MCF 10A (cell line): ENCODE measurements at regions not wholly inside any gene's neighbourhood (a gene's known extent, or its start where the extent isn't known, plus 50 kb on each side); places are given as distances from the start of the nearest gene placed in this dataset.

Experiments
- BruUV-seq: library from RNA; stranded (reverse); fragments of 400-500 nt; replicated peaks from 2 replicates; lab custom pipeline; 2021; lab: Mats Ljungman, UMichigan
- CTCF ChIA-PET: fragments of 300-600 bp; sonication (Branson Sonifier 250); formaldehyde crosslinking; extraction: SDS; loops from one replicate; lab custom pipeline; 2021; ENCODE audit warnings: antibody characterized with exemption, inconsistent platforms; lab: Yijun Ruan, JAX
- POLR2A ChIA-PET: fragments of 300-600, 350-650 bp; sonication (Branson Sonifier 250); formaldehyde crosslinking; extraction: SDS; loops from one replicate; lab custom pipeline; 2020; ENCODE audit warnings: antibody characterized with exemption, inconsistent platforms; lab: Yijun Ruan, JAX
- DNase-seq: peaks from one replicate; pipeline ENCODE4 v3.0.0-alpha.2; 2018; ENCODE audit not compliant: unreplicated experiment
- H3K27ac Mint-ChIP-seq: one replicate; pipeline ENCODE4 v1.8.0; 2022; ENCODE audit warnings: mild to moderate bottlenecking, low read depth, mixed read lengths; ENCODE audit not compliant: unreplicated experiment
- H3K27me3 Mint-ChIP-seq: one replicate; pipeline ENCODE4 v1.8.0; 2022; ENCODE audit warnings: mixed read lengths; ENCODE audit not compliant: insufficient read depth, unreplicated experiment
- H3K36me3 Mint-ChIP-seq: one replicate; pipeline ENCODE4 v1.8.0; 2022; ENCODE audit warnings: mild to moderate bottlenecking, moderate library complexity, mixed read lengths; ENCODE audit not compliant: insufficient read depth, unreplicated experiment
- H3K4me1 Mint-ChIP-seq: one replicate; pipeline ENCODE4 v1.8.0; 2022; ENCODE audit warnings: mixed read lengths; ENCODE audit not compliant: insufficient read depth, unreplicated experiment
- H3K4me3 Mint-ChIP-seq: one replicate; pipeline ENCODE4 v1.8.0; 2022; ENCODE audit warnings: mild to moderate bottlenecking, moderate library complexity, mixed read lengths; ENCODE audit not compliant: unreplicated experiment
- H3K9me3 Mint-ChIP-seq: one replicate; pipeline ENCODE4 v1.8.0; 2022; ENCODE audit warnings: mixed read lengths; ENCODE audit not compliant: unreplicated experiment
- CTCF ChIP-seq: fragments of 200-600 bp; IDR thresholded peaks from one replicate; pipeline ENCODE4 v1.8.0; 2022; ENCODE audit warnings: antibody characterized with exemption, mild to moderate bottlenecking; ENCODE audit not compliant: unreplicated experiment
- intact Hi-C: fragments of 100-400 bp; cut with micrococcal nuclease; formaldehyde crosslinking; loops from 2 replicates; pipeline ENCODE4 v1.14.1; 2022

- Mint-ChIP-seq H3K4me1 (peaks cover 8% of the 10 kb centered on the region), H3K4me3 (no peak overlapping the region), H3K27me3 (no peaks in the 10 kb centered on the region), H3K9me3 (no peaks in the 10 kb centered on the region), H3K36me3 (no peaks in the 10 kb centered on the region), H3K27ac (no peak overlapping the region)
- no peak for TF ChIP-seq CTCF
- POLR2A ChIA-PET: no interaction called here
- no peak for DNase-seq
- intact Hi-C loops: no loop called here
- no TSS peak for BruUV-seq
- CTCF ChIA-PET: interaction anchor here (1.3 kb wide), 1 partner anchor 12 kb away, joined by 3 read pairs; no protein-coding TSS in a partner anchor
Observed at GRCh38 chr20:39899881-39900280, 789.2 kb downstream of the MAFB start.

GRCh38 chr20:39898467-39898852 lies 790.6 kb downstream of the MAFB start:
- Mint-ChIP-seq H3K36me3 (no peaks in the 10 kb centered on the region), H3K9me3 (no peaks in the 10 kb centered on the region), H3K4me3 (no peak overlapping the region), H3K4me1 (peaks cover 8% of the 10 kb centered on the region), H3K27ac (no peak overlapping the region), H3K27me3 (no peaks in the 10 kb centered on the region)
- ChIA-PET POLR2A (interaction anchor here (1.0 kb wide), 1 partner anchor 807 kb away, joined by 3 read pairs; no protein-coding TSS in a partner anchor), CTCF (interaction anchor here (0.7 to 1.5 kb wide), 4 partner anchors 25 to 791 kb away, joined by 3 to 5 read pairs (median 3); no protein-coding TSS in a partner anchor)
- no peak for DNase-seq
- TF ChIP-seq CTCF: no peak
- intact Hi-C loops: no loop called here
- no TSS peak for BruUV-seq

DNA sequence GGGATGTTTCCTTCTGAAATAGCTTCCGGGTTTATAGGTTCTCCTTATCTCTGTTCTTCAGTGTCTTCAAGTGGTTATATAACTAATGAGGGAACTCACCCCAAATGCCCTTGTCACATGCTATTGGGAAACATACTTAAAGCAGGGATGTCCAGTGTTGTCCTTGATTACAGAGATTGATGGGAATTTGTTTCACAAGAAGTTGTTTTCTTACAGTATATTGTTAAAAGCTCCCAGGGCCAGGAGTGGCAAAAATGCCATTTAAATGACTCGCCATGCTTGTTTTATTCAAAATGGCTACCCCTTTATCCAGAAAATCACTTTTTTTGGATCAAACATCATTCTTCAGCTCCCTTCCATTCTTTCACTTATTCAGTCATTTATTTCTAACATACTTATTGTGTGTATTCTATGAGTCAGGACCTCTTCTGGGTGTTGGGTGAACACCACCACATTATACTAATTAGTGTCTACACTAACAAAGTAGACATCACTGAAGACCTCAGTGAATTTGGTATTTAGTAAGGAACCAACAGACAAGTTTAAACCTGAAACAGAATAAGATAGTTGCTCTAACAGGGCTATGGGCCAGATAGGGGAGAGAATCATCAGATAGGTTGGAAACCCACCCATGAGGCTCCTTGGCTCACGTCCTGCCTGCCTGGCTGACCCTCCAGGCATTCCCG lies 791.1 kb downstream of the MAFB start:
- Mint-ChIP-seq H3K4me3 (no peak overlapping the region), H3K36me3 (no peaks in the 10 kb centered on the region), H3K9me3 (no peaks in the 10 kb centered on the region), H3K27ac (no peak overlapping the region), H3K27me3 (no peaks in the 10 kb centered on the region), H3K4me1 (peaks cover 8% of the 10 kb centered on the region)
- no peak for DNase-seq
- ChIA-PET POLR2A (interaction anchor here (1.0 kb wide), 1 partner anchor 807 kb away, joined by 3 read pairs; no protein-coding TSS in a partner anchor), CTCF (interaction anchor here (0.5 to 1.5 kb wide), 7 partner anchors 11 to 849 kb away, joined by 3 to 6 read pairs (median 4); no protein-coding TSS in a partner anchor)
- intact Hi-C loops: no loop called here
- no TSS peak for BruUV-seq
- TF ChIP-seq CTCF: no peak

- no peak overlapping the region for H3K27ac Mint-ChIP-seq
- peak; percentile 59 for DNase-seq
- BruUV-seq: no TSS peak
- ChIA-PET CTCF (interaction anchor here (0.5 to 1.5 kb wide), 6 partner anchors 10 to 1237 kb away, joined by 3 to 4 read pairs (median 3); no protein-coding TSS in a partner anchor), POLR2A (no interaction called here)
- intact Hi-C loops: no loop called here
- no peak overlapping the region for H3K4me3 Mint-ChIP-seq
- no peak for TF ChIP-seq CTCF
- no peaks in the 10 kb centered on the region for H3K36me3 Mint-ChIP-seq
- H3K4me1 Mint-ChIP-seq: peaks cover 8% of the 10 kb centered on the region
- no peaks in the 10 kb centered on the region for H3K27me3 Mint-ChIP-seq
- H3K9me3 Mint-ChIP-seq: no peaks in the 10 kb centered on the region
Observed at GRCh38 chr20:39897058-39897457, 792.0 kb downstream of the MAFB start.
